ENCODE measurements at regions not wholly inside any gene's neighbourhood (a gene's known extent, or its start where the extent isn't known, plus 50 kb on each side); places are given as distances from the start of the nearest gene placed in this dataset.

- 82% methylated on average over 3 of the region's 3 CpGs; no CpG with 5 or more reads in 1 of the 2 experiments for WGBS, 2 experiments (ENCODE audit: extremely low coverage in 1 of 2, insufficient coverage in 1 of 2, insufficient read length in 1 of 2, insufficient replicate concordance in 2 of 2, low coverage in 1 of 2, low lambda C conversion rate in 2 of 2, missing lambda C conversion rate in 1 of 2)
- H3K79me1 ChIP-seq (ENCODE audit: low read depth, low read length), result no peaks in the 10 kb centered on the region
Observed at GRCh38 chr11:113531083-113531482, 55.9 kb upstream of the DRD2 start.

More at GRCh38 chr11:113531083-113531482, 55.9 kb upstream of the DRD2 start:
- TF ChIP-seq MAX (IDR thresholded peaks at IDR 0.05), result no peak
- no peak for TF ChIP-seq POLR2AphosphoS5 (IDR thresholded peaks at IDR 0.05; ENCODE audit: low read depth, low read length)
- no peak for TF ChIP-seq SIRT6 (IDR thresholded peaks at IDR 0.05; ENCODE audit: low read length)
- no peak for TF ChIP-seq RXRA (IDR thresholded peaks at IDR 0.05; ENCODE audit: insufficient read depth, low read depth, low read length)
- no peak for TF ChIP-seq PHF8 (conservative IDR thresholded peaks at IDR 0.05; ENCODE audit: low read depth, low read length)
- no peak for TF ChIP-seq CHD2 (IDR thresholded peaks at IDR 0.05; ENCODE audit: low read length)
- TF ChIP-seq SRF (IDR thresholded peaks at IDR 0.05; ENCODE audit: low read depth, low read length), result no peak
- no peak for TF ChIP-seq SP1 (IDR thresholded peaks at IDR 0.05; ENCODE audit: low read depth, low read length)
- TF ChIP-seq ZNF274 (IDR thresholded peaks at IDR 0.05; ENCODE audit: borderline replicate concordance, extremely low read depth, low read length), result no peak
- no peak for TF ChIP-seq SP2 (IDR thresholded peaks at IDR 0.05; ENCODE audit: low read length)
- TF ChIP-seq CEBPB (IDR thresholded peaks at IDR 0.05; ENCODE audit: low read depth, low read length), result no peak
- Histone ChIP-seq H2BK20ac (ENCODE audit: low read length) (no peak overlapping the region), H3K4me3 (ENCODE audit: extremely low read depth in 1 of 4, insufficient read depth in 2 of 4, low read depth in 3 of 4, low read length in 4 of 4) (no peak overlapping the region), H3K23me2 (ENCODE audit: low read depth, low read length) (no peaks in the 10 kb centered on the region), H3K9me3 (ENCODE audit: insufficient read depth in 2 of 2, low read depth in 1 of 2, low read length in 1 of 2) (no peaks in the 10 kb centered on the region), H3K4me1 (replicated peaks in 1 of 4; ENCODE audit: control insufficient read depth in 3 of 4, insufficient read depth in 4 of 4, low read length in 3 of 4) (no peaks in the 10 kb centered on the region; a peak in 1 of 7 replicates), H4K91ac (replicated peaks; ENCODE audit: insufficient read length, low read length) (no peak overlapping the region), H4K8ac (ENCODE audit: extremely low read depth, insufficient read depth, low read length) (no peak overlapping the region), H2BK12ac (ENCODE audit: low read depth, low read length) (no peak overlapping the region), H2BK5ac (ENCODE audit: low read depth, low read length) (no peak overlapping the region), H3K23ac (ENCODE audit: insufficient read length) (no peak overlapping the region), H3K79me2 (ENCODE audit: control insufficient read depth in 1 of 2, insufficient read depth in 2 of 2, low read length in 2 of 2) (no peaks in the 10 kb centered on the region), H3K27me3 (replicated peaks in 1 of 4; ENCODE audit: control insufficient read depth in 3 of 4, extremely low read depth in 1 of 4, insufficient read depth in 3 of 4, low read length in 3 of 4) (no peaks in the 10 kb centered on the region; a peak in 1 of 7 replicates), H3K27ac (ENCODE audit: low read depth, low read length) (no peak overlapping the region), H3K14ac (ENCODE audit: insufficient read length) (no peak overlapping the region), H3K36me3 (ENCODE audit: control insufficient read depth in 2 of 4, insufficient read depth in 4 of 4, low read length in 3 of 4) (no peaks in the 10 kb centered on the region), H3K4ac (replicated peaks; ENCODE audit: insufficient read length, low read depth, low read length) (no peak overlapping the region), H2BK120ac (replicated peaks; ENCODE audit: low read depth, low read length) (no peak overlapping the region), H2AK5ac (ENCODE audit: low read depth, low read length) (no peak overlapping the region), H3K18ac (ENCODE audit: extremely low read depth, low read length) (no peak overlapping the region), H2BK15ac (ENCODE audit: low read length) (no peak overlapping the region), H4K5ac (ENCODE audit: insufficient read length, low read depth, low read length) (no peak overlapping the region), H2AFZ (ENCODE audit: low read length) (no peak overlapping the region), H3K4me2 (ENCODE audit: insufficient read depth in 1 of 2, low read depth in 2 of 2, low read length in 2 of 2) (no peak overlapping the region), H4K20me1 (replicated peaks in 1 of 2; ENCODE audit: control insufficient read depth in 1 of 2, insufficient read depth in 2 of 2, low read length in 2 of 2) (no peaks in the 10 kb centered on the region), H3K56ac (replicated peaks; ENCODE audit: insufficient read length, low read depth, low read length) (no peak overlapping the region), H3K9ac (replicated peaks in 1 of 4; ENCODE audit: extremely low read depth in 1 of 4, low read depth in 3 of 4, low read length in 3 of 4) (no peak overlapping the region)
- ChIA-PET CTCF (ENCODE audit: partially characterized antibody) (interaction anchor here (0.9 to 4.6 kb wide), 21 partner anchors 10 to 226 kb away, joined by 3 to 34 read pairs (median 5); partner anchors contain the start of gene TTC12), POLR2A (ENCODE audit: partially characterized antibody) (interaction anchor here (1.3 kb wide), 1 partner anchor 8 kb away, joined by 3 read pairs; no protein-coding TSS in a partner anchor)
- DNase-seq (ENCODE audit: low read depth in 1 of 2, low spot score in 2 of 2) (no peak), FAIRE-seq (no peak)

Data from H1 (cell line).